ENCODE measurements at regions not wholly inside any gene's neighbourhood (a gene's known extent, or its start where the extent isn't known, plus 50 kb on each side); places are given as distances from the start of the nearest gene placed in this dataset.

DNA sequence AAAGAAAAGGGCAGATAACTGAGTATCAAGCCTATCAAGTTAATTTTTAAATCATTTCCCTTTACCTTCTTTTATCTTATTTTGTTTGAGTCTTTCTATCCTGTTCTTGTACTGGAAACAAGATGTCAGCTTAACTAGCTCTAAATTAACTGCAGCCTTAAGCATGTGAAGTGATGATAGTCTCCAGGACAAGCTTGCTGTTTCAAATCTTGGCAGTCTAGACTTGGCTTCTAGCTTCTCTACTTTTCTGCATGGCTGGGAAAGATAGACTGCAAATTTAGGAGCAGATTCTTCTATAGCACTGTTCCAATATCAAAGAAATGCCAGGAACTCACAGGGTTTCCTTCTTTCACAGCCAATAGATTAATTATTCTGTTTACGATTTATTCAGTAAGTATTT, 1034.4 kb downstream of the TUSC7 start:
- DNase-seq (ENCODE audit: low read depth) (no peak), FAIRE-seq (no peak)
- TF ChIP-seq CTCF (IDR thresholded peaks at IDR 0.05; ENCODE audit: insufficient read depth, low read depth, low read length) (no peak), EZH2 (IDR thresholded peaks at IDR 0.05; ENCODE audit: insufficient read depth, low read length) (no peak)
- Mint-ChIP-seq H3K36me3 (ENCODE audit: low read depth, unreplicated experiment) (no peaks in the 10 kb centered on the region), H3K9me3 (ENCODE audit: unreplicated experiment) (no peaks in the 10 kb centered on the region), H3K4me3 (ENCODE audit: unreplicated experiment) (no peak overlapping the region), H3K27ac (ENCODE audit: unreplicated experiment) (no peak overlapping the region), H3K27me3 (ENCODE audit: low read depth, unreplicated experiment) (no peaks in the 10 kb centered on the region), H3K4me1 (ENCODE audit: low read depth, unreplicated experiment) (no peaks in the 10 kb centered on the region)
- H3K9ac ChIP-seq (ENCODE audit: low read length): no peak overlapping the region
- H3K36me3 ChIP-seq (ENCODE audit: insufficient read depth, low read length): no peaks in the 10 kb centered on the region
- H2AFZ ChIP-seq (ENCODE audit: low read depth, low read length): no peak overlapping the region
- no peak overlapping the region for H3K4me3 ChIP-seq (ENCODE audit: insufficient read depth, low read depth, low read length)
- no peaks in the 10 kb centered on the region for H3K9me3 ChIP-seq (ENCODE audit: insufficient read depth, low read depth, low read length)
- no peaks in the 10 kb centered on the region for H4K20me1 ChIP-seq (ENCODE audit: insufficient read depth, low read length)
- H3K27ac ChIP-seq (ENCODE audit: low read depth, low read length): no peak overlapping the region
- no peaks in the 10 kb centered on the region for H3K27me3 ChIP-seq (ENCODE audit: insufficient read depth, low read length)
- H3K4me1 ChIP-seq (ENCODE audit: insufficient read depth, low read length): no peaks in the 10 kb centered on the region
- H3K79me2 ChIP-seq (ENCODE audit: insufficient read depth, low read length): no peaks in the 10 kb centered on the region
- H3K4me2 ChIP-seq (ENCODE audit: low read length): no peak overlapping the region

- H3K27ac ChIP-seq (ENCODE audit: low read depth, low read length): no peak overlapping the region
- H3K79me2 ChIP-seq (ENCODE audit: insufficient read depth, low read length): no peaks in the 10 kb centered on the region
- FAIRE-seq: no peak
- no peaks in the 10 kb centered on the region for H4K20me1 ChIP-seq (ENCODE audit: insufficient read depth, low read length)
- no peak overlapping the region for H3K27ac Mint-ChIP-seq (ENCODE audit: unreplicated experiment)
- H3K4me2 ChIP-seq (ENCODE audit: low read length): no peak overlapping the region
- no peak overlapping the region for H2AFZ ChIP-seq (ENCODE audit: low read depth, low read length)
- no peaks in the 10 kb centered on the region for H3K36me3 Mint-ChIP-seq (ENCODE audit: low read depth, unreplicated experiment)
- no peaks in the 10 kb centered on the region for H3K27me3 ChIP-seq (ENCODE audit: insufficient read depth, low read length)
- no peak overlapping the region for H3K4me3 Mint-ChIP-seq (ENCODE audit: unreplicated experiment)
- no peak overlapping the region for H3K4me3 ChIP-seq (ENCODE audit: insufficient read depth, low read depth, low read length)
- H3K9ac ChIP-seq (ENCODE audit: low read length): no peak overlapping the region
- H3K9me3 Mint-ChIP-seq (ENCODE audit: unreplicated experiment): no peaks in the 10 kb centered on the region
- no peaks in the 10 kb centered on the region for H3K36me3 ChIP-seq (ENCODE audit: insufficient read depth, low read length)
- no peaks in the 10 kb centered on the region for H3K27me3 Mint-ChIP-seq (ENCODE audit: low read depth, unreplicated experiment)
- DNase-seq (ENCODE audit: low read depth): no peak
- TF ChIP-seq EZH2 (IDR thresholded peaks at IDR 0.05; ENCODE audit: insufficient read depth, low read length): no peak
- no peak for TF ChIP-seq CTCF (IDR thresholded peaks at IDR 0.05; ENCODE audit: insufficient read depth, low read depth, low read length)
- H3K9me3 ChIP-seq (ENCODE audit: insufficient read depth, low read depth, low read length): no peaks in the 10 kb centered on the region
- no peaks in the 10 kb centered on the region for H3K4me1 Mint-ChIP-seq (ENCODE audit: low read depth, unreplicated experiment)
- H3K4me1 ChIP-seq (ENCODE audit: insufficient read depth, low read length): no peaks in the 10 kb centered on the region
These were observed 1035.4 kb downstream of the TUSC7 start for GRCh38 chr3:117744935-117745334.

- H4K20me1 ChIP-seq (ENCODE audit: insufficient read depth, low read length): no peaks in the 10 kb centered on the region
- no peak for DNase-seq (ENCODE audit: low read depth)
- H3K4me3 Mint-ChIP-seq (ENCODE audit: unreplicated experiment): no peak overlapping the region
These were observed 1035.9 kb downstream of the TUSC7 start for GRCh38 chr3:117745516-117745915.

More at GRCh38 chr3:117745516-117745915, 1035.9 kb downstream of the TUSC7 start:
- no peaks in the 10 kb centered on the region for H3K27me3 Mint-ChIP-seq (ENCODE audit: low read depth, unreplicated experiment)
- no peak overlapping the region for H2AFZ ChIP-seq (ENCODE audit: low read depth, low read length)
- no peaks in the 10 kb centered on the region for H3K36me3 ChIP-seq (ENCODE audit: insufficient read depth, low read length)
- no peak overlapping the region for H3K4me2 ChIP-seq (ENCODE audit: low read length)
- H3K79me2 ChIP-seq (ENCODE audit: insufficient read depth, low read length): no peaks in the 10 kb centered on the region
- no peaks in the 10 kb centered on the region for H3K27me3 ChIP-seq (ENCODE audit: insufficient read depth, low read length)
- H3K9me3 ChIP-seq (ENCODE audit: insufficient read depth, low read depth, low read length): no peaks in the 10 kb centered on the region
- TF ChIP-seq CTCF (IDR thresholded peaks at IDR 0.05; ENCODE audit: insufficient read depth, low read depth, low read length) (no peak), EZH2 (IDR thresholded peaks at IDR 0.05; ENCODE audit: insufficient read depth, low read length) (no peak)
- FAIRE-seq: no peak
- no peaks in the 10 kb centered on the region for H3K4me1 ChIP-seq (ENCODE audit: insufficient read depth, low read length)
- H3K36me3 Mint-ChIP-seq (ENCODE audit: low read depth, unreplicated experiment): no peaks in the 10 kb centered on the region
- no peak overlapping the region for H3K9ac ChIP-seq (ENCODE audit: low read length)
- no peaks in the 10 kb centered on the region for H3K4me1 Mint-ChIP-seq (ENCODE audit: low read depth, unreplicated experiment)
- H3K27ac ChIP-seq (ENCODE audit: low read depth, low read length): no peak overlapping the region
- no peak overlapping the region for H3K4me3 ChIP-seq (ENCODE audit: insufficient read depth, low read depth, low read length)
- no peak overlapping the region for H3K27ac Mint-ChIP-seq (ENCODE audit: unreplicated experiment)
- no peaks in the 10 kb centered on the region for H3K9me3 Mint-ChIP-seq (ENCODE audit: unreplicated experiment)

Measured in astrocyte (in vitro differentiated cells and primary cell).